Stimulated activated CD4-positive, alpha-beta T cell treated with anti-CD3 and anti-CD28 coated beads, Interleukin-4, amount 100 ng/mL, for 48 hours (primary cell): ENCODE measurements at regions not wholly inside any gene's neighbourhood (a gene's known extent, or its start where the extent isn't known, plus 50 kb on each side); places are given as distances from the start of the nearest gene placed in this dataset.

Source experiments
- DNase-seq, 2 donors: peaks; one replicate each; pipeline ENCODE4 v3.0.0-alpha.2; 2020; ENCODE audit warnings: low read depth in 2 of 2

- no peak for DNase-seq
These were observed 201.3 kb downstream of the JCAD start for GRCh38 chr10:29857843-29858701.

- DNase-seq: no peak
These were observed 203.1 kb downstream of the JCAD start for GRCh38 chr10:29856295-29856694.

GRCh38 chr10:29853913-29854312 is 205.5 kb downstream of the JCAD start:
- DNase-seq: no peak

- DNase-seq: no peak
These were observed 208.1 kb downstream of the JCAD start for GRCh38 chr10:29851241-29851640.

- no peak for DNase-seq
These were observed 209.0 kb downstream of the JCAD start for GRCh38 chr10:29850371-29850770.

- DNase-seq: no peak
These were observed 209.5 kb downstream of the JCAD start for GRCh38 chr10:29849886-29850285.

GRCh38 chr10:29849126-29849833 is 210.1 kb downstream of the JCAD start:
- DNase-seq: no peak

GRCh38 chr10:29846881-29847280 is 212.1 kb upstream of the SVIL start:
- no peak for DNase-seq

GRCh38 chr10:29845166-29845565 is 210.4 kb upstream of the SVIL start:
- no peak for DNase-seq

- no peak for DNase-seq
These were observed 208.4 kb upstream of the SVIL start for GRCh38 chr10:29843143-29843542.

GRCh38 chr10:29841724-29842649 is 207.2 kb upstream of the SVIL start:
- DNase-seq: no peak

GRCh38 chr10:29840516-29841276 is 205.9 kb upstream of the SVIL start:
- no peak for DNase-seq

- no peak for DNase-seq
These were observed 205.2 kb upstream of the SVIL start for GRCh38 chr10:29839826-29840515.

GRCh38 chr10:29838539-29838938 is 203.8 kb upstream of the SVIL start:
- DNase-seq: no peak

- no peak for DNase-seq
These were observed 202.8 kb upstream of the SVIL start for GRCh38 chr10:29837586-29837985.

GRCh38 chr10:29836396-29836795 is 201.6 kb upstream of the SVIL start:
- DNase-seq: no peak

- DNase-seq: no peak
These were observed 200.3 kb upstream of the SVIL start for GRCh38 chr10:29835055-29835454.

- no peak for DNase-seq
These were observed 196.1 kb upstream of the SVIL start for GRCh38 chr10:29830531-29831512.

- no peak for DNase-seq
These were observed 195.0 kb upstream of the SVIL start for GRCh38 chr10:29829776-29830175.

GRCh38 chr10:29828956-29829355 is 194.2 kb upstream of the SVIL start:
- no peak for DNase-seq
